ENCODE measurements at regions not wholly inside any gene's neighbourhood (a gene's known extent, or its start where the extent isn't known, plus 50 kb on each side); places are given as distances from the start of the nearest gene placed in this dataset.

GRCh38 chr5:5573798-5574380, 151.4 kb downstream of the ICE1 start:
- TF ChIP-seq, protein P1, sequence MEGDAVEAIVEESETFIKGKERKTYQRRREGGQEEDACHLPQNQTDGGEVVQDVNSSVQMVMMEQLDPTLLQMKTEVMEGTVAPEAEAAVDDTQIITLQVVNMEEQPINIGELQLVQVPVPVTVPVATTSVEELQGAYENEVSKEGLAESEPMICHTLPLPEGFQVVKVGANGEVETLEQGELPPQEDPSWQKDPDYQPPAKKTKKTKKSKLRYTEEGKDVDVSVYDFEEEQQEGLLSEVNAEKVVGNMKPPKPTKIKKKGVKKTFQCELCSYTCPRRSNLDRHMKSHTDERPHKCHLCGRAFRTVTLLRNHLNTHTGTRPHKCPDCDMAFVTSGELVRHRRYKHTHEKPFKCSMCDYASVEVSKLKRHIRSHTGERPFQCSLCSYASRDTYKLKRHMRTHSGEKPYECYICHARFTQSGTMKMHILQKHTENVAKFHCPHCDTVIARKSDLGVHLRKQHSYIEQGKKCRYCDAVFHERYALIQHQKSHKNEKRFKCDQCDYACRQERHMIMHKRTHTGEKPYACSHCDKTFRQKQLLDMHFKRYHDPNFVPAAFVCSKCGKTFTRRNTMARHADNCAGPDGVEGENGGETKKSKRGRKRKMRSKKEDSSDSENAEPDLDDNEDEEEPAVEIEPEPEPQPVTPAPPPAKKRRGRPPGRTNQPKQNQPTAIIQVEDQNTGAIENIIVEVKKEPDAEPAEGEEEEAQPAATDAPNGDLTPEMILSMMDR (IDR thresholded peaks at IDR 0.05; ENCODE audit: low read length): no peak
- TF ChIP-seq EZH2phosphoT487 (IDR thresholded peaks at IDR 0.05; ENCODE audit: low read length): no peak

Data from MM.1S (cell line).